Pancreas (tissue), 10 donors: ENCODE measurements at regions not wholly inside any gene's neighbourhood (a gene's known extent, or its start where the extent isn't known, plus 50 kb on each side); places are given as distances from the start of the nearest gene placed in this dataset.

ENCODE experiments used
- ATAC-seq, 4 donors: fragments of 200-7000 bp; cut with Tn5 transposase; one replicate each; pipeline versions ENCODE4 v1.8.0 to v1.9.1; 2020; ENCODE audit warnings: mild to moderate bottlenecking in 4 of 4, moderate library complexity in 4 of 4
- DNase-seq, 6 donors: peaks; one replicate each; pipeline ENCODE4 v3.0.0-alpha.2; 2020
- FAIRE-seq: peaks from 2 replicates; lab custom pipeline; 2012; peaks lifted over from hg19 to GRCh38; lab: Jason Lieb, UNC
- H3K27ac ChIP-seq, 4 donors: fragments of 200-600 bp; sonication (generic); 1 replicate in 3 of 4; 2 replicates in 1 of 4; pipeline versions ENCODE4 v1.5.0 to v1.8.0; 2020
- H3K27me3 ChIP-seq, 4 donors: fragments of 200-600 bp; one replicate each; pipeline ENCODE4 v1.8.0; 2021
- H3K36me3 ChIP-seq, 3 donors: fragments of 200-600 bp; sonication (generic) in 1 of 3; one replicate each; pipeline versions ENCODE4 v1.5.0 to v1.8.0; 2020 to 2021
- H3K4me1 ChIP-seq, 3 donors: fragments of 200-600 bp; one replicate each; pipeline ENCODE4 v1.8.0; 2021
- H3K4me3 ChIP-seq, 4 donors: fragments of 200-600 bp; sonication (generic) in 2 of 4; one replicate each; pipeline versions ENCODE4 v1.5.0 to v1.8.0; 2020 to 2021
- H3K9me3 ChIP-seq, 4 donors: fragments of 200-600 bp; one replicate each; pipeline ENCODE4 v1.8.0; 2021
- WGBS, 2 donors: extraction: QIAGEN DNeasy Blood & Tissue Kit; methylation state at CpG; one replicate each; pipeline ENCODE4 v1.1.7; 2013; 5-methylcytosine and 5-hydroxymethylcytosine counted together
- intact Hi-C, 3 donors: fragments of 100-400 bp; cut with DNase I; formaldehyde crosslinking; loops; one replicate each; pipeline versions ENCODE4 v1.11.1 to v1.14.2; 2022
- TF ChIP-seq, protein P1 (sequence below), 4 donors: fragments of 200-600 bp; sonication (generic) in 3 of 4; IDR thresholded peaks; one replicate each; pipeline versions ENCODE4 v1.5.0 to v1.8.0; 2021; ENCODE audit warnings: antibody characterized with exemption in 4 of 4
- donor health status: healthy with polysubstance abuse.
- donor health status: DM: no; HTN: no; CAD: no; lungs with moderate emphysema.
- donor health status: DM: no; HTN: no; CAD: no.
- donor health status: control.
- donor health status: control.
- donor health status: Bipolar disorder and iron deficiency.
- donor health status: DM: yes; HTN: yes; CAD: no.
- donor health status: DM: no; HTN: no; CAD: no.
- donor health status: DM: no; HTN: no; CAD: no.
- donor health status: DM: yes; HTN: yes; CAD: no.

- intact Hi-C loops: no loop called here
- Histone ChIP-seq H3K9me3 (no peaks in the 10 kb centered on the region), H3K36me3 (no peaks in the 10 kb centered on the region), H3K4me3 (no peak overlapping the region), H3K4me1 (no peaks in the 10 kb centered on the region), H3K27me3 (no peaks in the 10 kb centered on the region), H3K27ac (no peak overlapping the region)
- FAIRE-seq (no peak), ATAC-seq (no peak), DNase-seq (no peak)
- WGBS, 2 donors: 91 to 95% methylated on average over 1 of the region's 1 CpG
- TF ChIP-seq, protein P1, sequence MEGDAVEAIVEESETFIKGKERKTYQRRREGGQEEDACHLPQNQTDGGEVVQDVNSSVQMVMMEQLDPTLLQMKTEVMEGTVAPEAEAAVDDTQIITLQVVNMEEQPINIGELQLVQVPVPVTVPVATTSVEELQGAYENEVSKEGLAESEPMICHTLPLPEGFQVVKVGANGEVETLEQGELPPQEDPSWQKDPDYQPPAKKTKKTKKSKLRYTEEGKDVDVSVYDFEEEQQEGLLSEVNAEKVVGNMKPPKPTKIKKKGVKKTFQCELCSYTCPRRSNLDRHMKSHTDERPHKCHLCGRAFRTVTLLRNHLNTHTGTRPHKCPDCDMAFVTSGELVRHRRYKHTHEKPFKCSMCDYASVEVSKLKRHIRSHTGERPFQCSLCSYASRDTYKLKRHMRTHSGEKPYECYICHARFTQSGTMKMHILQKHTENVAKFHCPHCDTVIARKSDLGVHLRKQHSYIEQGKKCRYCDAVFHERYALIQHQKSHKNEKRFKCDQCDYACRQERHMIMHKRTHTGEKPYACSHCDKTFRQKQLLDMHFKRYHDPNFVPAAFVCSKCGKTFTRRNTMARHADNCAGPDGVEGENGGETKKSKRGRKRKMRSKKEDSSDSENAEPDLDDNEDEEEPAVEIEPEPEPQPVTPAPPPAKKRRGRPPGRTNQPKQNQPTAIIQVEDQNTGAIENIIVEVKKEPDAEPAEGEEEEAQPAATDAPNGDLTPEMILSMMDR (IDR thresholded peaks at IDR 0.05): no peak
Measured at GRCh38 chr7:113410796-113411195, 292.4 kb upstream of the SMIM30 start.

DNA sequence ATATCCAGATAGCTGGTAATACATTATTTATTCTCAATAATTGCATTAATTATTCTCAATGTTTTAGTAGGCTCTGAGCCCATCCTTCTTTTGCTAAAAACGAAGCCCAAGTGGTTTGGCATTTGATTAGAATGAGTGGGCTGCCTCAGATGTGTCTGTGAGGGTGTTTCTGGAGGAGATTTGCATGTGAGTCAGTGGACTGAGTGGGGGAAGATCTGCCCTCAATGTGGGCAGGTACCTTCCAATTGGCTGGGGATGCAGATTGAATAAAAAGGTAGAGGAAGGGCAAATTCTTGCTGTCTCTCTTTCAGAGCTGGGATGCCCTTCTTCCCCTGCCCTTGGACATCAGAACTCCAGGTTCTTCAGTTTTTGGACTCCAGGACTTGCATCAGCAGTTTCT lies 290.6 kb upstream of the SMIM30 start:
- Histone ChIP-seq H3K36me3 (no peaks in the 10 kb centered on the region), H3K4me3 (no peak overlapping the region), H3K27me3 (no peaks in the 10 kb centered on the region), H3K9me3 (no peaks in the 10 kb centered on the region), H3K4me1 (no peaks in the 10 kb centered on the region), H3K27ac (no peak overlapping the region)
- FAIRE-seq (no peak), DNase-seq (no peak), ATAC-seq (no peak)
- 45 to 71% methylated on average over 1 of the region's 1 CpG for WGBS, 2 donors
- TF ChIP-seq, protein P1 (IDR thresholded peaks at IDR 0.05): no peak
- intact Hi-C loops: no loop called here

- Histone ChIP-seq H3K4me3 (no peak overlapping the region), H3K4me1 (peaks cover 0 to 5% (median 0%) of the 10 kb centered on the region in 3 donors), H3K27me3 (no peaks in the 10 kb centered on the region), H3K36me3 (no peaks in the 10 kb centered on the region), H3K9me3 (no peaks in the 10 kb centered on the region), H3K27ac (no peak overlapping the region)
- DNase-seq (no peak), ATAC-seq (no peak), FAIRE-seq (no peak)
- TF ChIP-seq, protein P1 (IDR thresholded peaks at IDR 0.05): no peak
- 82 to 90% methylated on average over 4 of the region's 4 CpGs for WGBS, 2 donors
- intact Hi-C loops: no loop called here
Measured at GRCh38 chr7:113405296-113406056, 287.1 kb upstream of the SMIM30 start.

DNA sequence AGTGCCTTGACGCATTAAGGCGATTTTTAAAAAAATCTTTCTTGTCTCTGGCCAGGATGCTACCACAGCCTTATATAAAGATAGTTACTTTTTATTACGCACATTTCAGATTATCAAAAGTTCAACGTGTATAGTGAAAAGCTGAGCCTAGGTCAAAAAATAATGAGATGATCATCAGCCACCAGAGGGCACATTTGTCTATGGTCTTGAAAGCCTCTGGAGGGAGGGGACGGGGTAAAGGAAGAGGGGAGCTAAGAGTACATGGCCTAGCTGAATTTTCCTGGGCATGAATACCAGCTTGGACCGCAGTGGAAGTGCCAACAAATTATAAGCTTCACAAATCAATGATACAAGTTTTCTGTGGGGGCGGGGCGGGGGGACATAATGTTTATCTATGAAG lies 285.9 kb upstream of the SMIM30 start:
- intact Hi-C loops: no loop called here
- Histone ChIP-seq H3K4me1 (peaks cover 0 to 5% (median 0%) of the 10 kb centered on the region in 3 donors), H3K27me3 (no peaks in the 10 kb centered on the region), H3K4me3 (no peak overlapping the region), H3K27ac (no peak overlapping the region), H3K9me3 (no peaks in the 10 kb centered on the region), H3K36me3 (no peaks in the 10 kb centered on the region)
- FAIRE-seq (no peak), ATAC-seq (no peak), DNase-seq (no peak)
- TF ChIP-seq, protein P1 (IDR thresholded peaks at IDR 0.05): no peak
- WGBS, 2 donors: 67 to 90% methylated on average over 8 of the region's 8 CpGs

- no peaks in the 10 kb centered on the region for H3K9me3 ChIP-seq
- ATAC-seq (no peak), FAIRE-seq (no peak), DNase-seq (no peak)
- peaks cover 0 to 5% (median 0%) of the 10 kb centered on the region in 3 donors for H3K4me1 ChIP-seq
- H3K27me3 ChIP-seq: no peaks in the 10 kb centered on the region
- intact Hi-C loops: no loop called here
- TF ChIP-seq, protein P1 (IDR thresholded peaks at IDR 0.05): no peak
- no peak overlapping the region for H3K4me3 ChIP-seq
- no peak overlapping the region for H3K27ac ChIP-seq
- no peaks in the 10 kb centered on the region for H3K36me3 ChIP-seq
Measured at GRCh38 chr7:113402482-113402881, 284.1 kb upstream of the SMIM30 start.
